LNCaP clone FGC (cell line): ENCODE measurements at regions not wholly inside any gene's neighbourhood (a gene's known extent, or its start where the extent isn't known, plus 50 kb on each side); places are given as distances from the start of the nearest gene placed in this dataset.

Experiments used
- DNase-seq: peaks from one replicate; pipeline ENCODE4 v3.0.0-alpha.2; 2011; ENCODE audit warnings: low read depth
- H3K4me3 ChIP-seq: 2 replicates; pipeline ENCODE4 v1.5.1; 2011; ENCODE audit warnings: mild to moderate bottlenecking, low read depth, low read length, control low read depth
- TF ChIP-seq, protein P1 (sequence below): IDR thresholded peaks from 2 replicates; pipeline ENCODE4 v1.5.1; 2012; ENCODE audit warnings: mild to moderate bottlenecking; ENCODE audit not compliant: control insufficient read depth, insufficient read depth; ENCODE audit errors: extremely low read depth

DNA sequence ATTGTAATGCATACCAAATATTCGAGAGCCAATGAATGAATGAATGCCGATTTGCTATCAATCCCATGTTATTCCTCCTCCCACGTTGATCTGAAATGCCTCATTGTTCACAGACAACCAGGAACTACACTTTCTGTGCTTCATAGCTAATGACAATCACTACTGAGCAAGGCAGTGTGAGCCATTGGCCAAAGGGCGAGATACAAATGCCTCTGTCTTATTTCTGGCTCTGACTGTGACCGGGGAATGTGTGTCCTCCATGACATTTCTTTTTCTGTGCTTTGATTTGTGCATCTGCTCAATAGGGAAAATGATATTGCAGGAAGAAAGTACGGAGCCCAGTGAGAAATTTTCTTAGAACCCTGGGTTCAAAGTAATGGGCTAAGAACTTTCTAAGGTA is 217.1 kb downstream of the CXCL12 start:
- no peak overlapping the region for H3K4me3 ChIP-seq
- no peak for DNase-seq
- TF ChIP-seq, protein P1, sequence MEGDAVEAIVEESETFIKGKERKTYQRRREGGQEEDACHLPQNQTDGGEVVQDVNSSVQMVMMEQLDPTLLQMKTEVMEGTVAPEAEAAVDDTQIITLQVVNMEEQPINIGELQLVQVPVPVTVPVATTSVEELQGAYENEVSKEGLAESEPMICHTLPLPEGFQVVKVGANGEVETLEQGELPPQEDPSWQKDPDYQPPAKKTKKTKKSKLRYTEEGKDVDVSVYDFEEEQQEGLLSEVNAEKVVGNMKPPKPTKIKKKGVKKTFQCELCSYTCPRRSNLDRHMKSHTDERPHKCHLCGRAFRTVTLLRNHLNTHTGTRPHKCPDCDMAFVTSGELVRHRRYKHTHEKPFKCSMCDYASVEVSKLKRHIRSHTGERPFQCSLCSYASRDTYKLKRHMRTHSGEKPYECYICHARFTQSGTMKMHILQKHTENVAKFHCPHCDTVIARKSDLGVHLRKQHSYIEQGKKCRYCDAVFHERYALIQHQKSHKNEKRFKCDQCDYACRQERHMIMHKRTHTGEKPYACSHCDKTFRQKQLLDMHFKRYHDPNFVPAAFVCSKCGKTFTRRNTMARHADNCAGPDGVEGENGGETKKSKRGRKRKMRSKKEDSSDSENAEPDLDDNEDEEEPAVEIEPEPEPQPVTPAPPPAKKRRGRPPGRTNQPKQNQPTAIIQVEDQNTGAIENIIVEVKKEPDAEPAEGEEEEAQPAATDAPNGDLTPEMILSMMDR: no peak

DNA sequence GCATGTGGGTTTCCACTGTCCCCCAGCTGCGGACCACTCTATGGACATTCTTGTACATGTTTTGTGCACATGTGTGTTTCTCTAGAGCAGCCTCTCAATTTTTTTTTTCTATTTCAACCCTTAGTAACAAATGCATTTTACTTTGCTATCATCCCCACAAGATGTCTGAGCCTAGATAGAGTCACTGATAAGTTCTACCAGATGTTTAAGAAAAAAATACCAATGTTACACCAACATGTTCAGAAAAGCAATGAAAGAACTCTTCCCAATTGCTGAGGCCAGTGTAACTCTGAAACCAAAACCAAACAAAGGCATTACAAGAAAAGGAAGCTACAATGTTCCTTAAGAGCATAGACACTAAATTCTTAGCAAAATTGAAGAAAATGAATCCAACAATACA is 218.5 kb downstream of the CXCL12 start:
- no peak for DNase-seq
- TF ChIP-seq, protein P1: no peak
- H3K4me3 ChIP-seq: no peak overlapping the region

DNA sequence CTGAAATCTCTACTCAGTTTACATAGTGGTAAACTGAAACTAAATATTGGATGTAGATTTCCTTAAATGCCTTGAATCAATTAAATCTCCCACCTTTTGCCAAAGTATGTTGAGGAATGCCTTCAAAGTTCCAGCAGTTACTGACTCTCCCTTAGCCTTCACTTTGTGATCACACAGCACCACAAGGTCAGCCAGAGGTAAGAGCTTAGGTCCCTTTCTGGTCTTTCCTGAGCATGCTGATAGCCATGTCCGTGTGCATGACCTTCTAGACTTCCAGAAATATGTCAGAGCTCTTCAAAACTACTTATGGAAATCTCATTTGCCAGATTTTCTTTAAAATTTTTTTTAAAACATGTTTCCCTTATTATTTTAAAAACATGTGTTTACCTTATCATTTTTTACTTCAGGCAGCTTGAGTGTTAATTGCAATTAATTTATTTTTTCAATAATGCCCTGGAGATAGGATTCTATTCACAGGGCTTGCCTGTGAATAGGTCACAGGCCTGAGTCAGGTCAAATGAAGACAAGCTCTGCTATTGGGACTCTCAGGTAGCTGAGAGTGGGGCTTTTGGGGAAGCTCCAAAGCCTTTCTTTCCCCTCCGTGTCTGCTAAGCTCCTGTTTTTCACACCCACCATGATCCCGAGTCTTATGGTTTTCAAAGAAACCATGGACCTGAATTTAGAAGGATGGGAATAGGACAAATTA is 220.5 kb downstream of the CXCL12 start:
- DNase-seq: no peak
- H3K4me3 ChIP-seq: no peak overlapping the region
- TF ChIP-seq, protein P1: no peak

DNA sequence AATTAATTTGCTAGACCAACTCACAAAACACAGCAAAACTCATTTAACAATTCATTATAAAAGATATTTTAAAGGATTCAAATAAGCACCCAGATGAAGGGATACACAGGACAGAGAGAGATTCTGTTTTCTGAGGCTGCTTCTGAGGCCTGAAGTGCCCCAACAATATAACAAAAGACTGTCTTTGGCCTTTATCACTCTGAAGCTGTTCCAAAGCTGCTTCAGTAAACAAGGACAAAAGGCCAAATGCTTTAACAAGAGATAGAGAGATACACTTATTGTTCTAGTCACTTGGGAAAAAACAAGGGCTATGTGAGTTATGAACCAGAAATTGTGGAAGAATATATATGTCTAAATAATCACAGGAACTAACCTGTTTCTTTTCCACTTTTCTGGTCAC is 223.7 kb downstream of the CXCL12 start:
- DNase-seq: no peak
- TF ChIP-seq, protein P1: no peak
- no peak overlapping the region for H3K4me3 ChIP-seq

DNA sequence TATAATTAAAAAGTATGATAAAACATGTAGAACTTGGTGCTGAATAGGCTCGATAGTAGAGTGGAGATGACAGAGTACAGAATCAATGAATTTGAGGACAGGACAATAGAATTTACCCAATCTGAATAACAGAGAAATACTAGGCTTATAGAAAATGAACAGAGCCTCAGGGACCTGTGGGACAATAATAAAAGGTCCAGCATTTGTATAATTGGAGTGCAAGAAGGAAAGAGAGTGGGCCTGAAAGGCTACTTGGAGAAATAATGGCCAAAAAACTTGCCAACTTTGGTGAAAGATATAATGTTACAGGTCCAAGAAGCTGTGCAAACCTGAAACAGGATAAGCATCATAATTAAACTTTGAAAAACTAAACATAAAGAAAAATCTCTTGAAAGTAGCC is 227.3 kb downstream of the CXCL12 start:
- TF ChIP-seq, protein P1: no peak
- H3K4me3 ChIP-seq: no peak overlapping the region
- DNase-seq: no peak

DNA sequence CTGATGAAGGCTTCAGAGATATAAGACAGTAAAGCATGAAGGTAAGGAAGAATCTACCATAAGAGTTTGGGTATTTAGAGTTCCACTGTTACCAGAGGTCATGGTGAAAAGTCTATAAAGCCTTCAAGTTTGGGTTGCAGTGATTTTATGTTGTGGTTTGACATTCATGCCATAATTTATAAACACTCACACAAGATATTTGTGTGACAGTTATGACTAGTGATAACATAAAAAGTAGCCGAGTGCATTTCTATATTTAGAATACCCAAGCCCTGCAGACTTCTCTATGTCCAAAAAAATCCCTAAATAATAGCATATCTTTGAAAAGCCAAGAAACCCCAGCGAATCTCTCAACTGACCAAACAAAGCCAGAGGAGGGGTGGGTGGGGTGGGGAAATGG is 229.9 kb downstream of the CXCL12 start:
- H3K4me3 ChIP-seq: no peak overlapping the region
- no peak for DNase-seq
- TF ChIP-seq, protein P1: no peak
